Activated naive CD4-positive, alpha-beta T cell treated with anti-CD3 and anti-CD28 coated beads, Interleukin-2, amount 50 U/mL, for 16 hours (primary cell): ENCODE measurements at regions not wholly inside any gene's neighbourhood (a gene's known extent, or its start where the extent isn't known, plus 50 kb on each side); places are given as distances from the start of the nearest gene placed in this dataset.
"Not testable (repeated sequence)": the region's sequence is repeated elsewhere in the genome, so short reads cannot be mapped to it uniquely, and the experiment has no call there.

Experiments used
- DNase-seq: peaks from one replicate; pipeline ENCODE4 v3.0.0-alpha.2; 2020

GRCh38 chr5:115435778-115436712 lies 108.5 kb downstream of the FEM1C start:
- DNase-seq: no peak

GRCh38 chr5:115435065-115435777 lies 109.4 kb downstream of the FEM1C start:
- DNase-seq: no peak

- DNase-seq: no peak
These were observed 110.7 kb downstream of the FEM1C start for GRCh38 chr5:115433918-115434317.

- no peak for DNase-seq
These were observed 111.9 kb downstream of the FEM1C start for GRCh38 chr5:115432691-115433090.

- DNase-seq: no peak
These were observed 113.5 kb downstream of the FEM1C start for GRCh38 chr5:115431116-115431515.

GRCh38 chr5:115430374-115430773 lies 114.2 kb downstream of the FEM1C start:
- no peak for DNase-seq

GRCh38 chr5:115429345-115429940 lies 115.1 kb downstream of the FEM1C start:
- DNase-seq: no peak

GRCh38 chr5:115428676-115429075 lies 115.9 kb downstream of the FEM1C start:
- DNase-seq: no peak

- DNase-seq: no peak
These were observed 116.3 kb downstream of the FEM1C start for GRCh38 chr5:115428248-115428647.

GRCh38 chr5:115424446-115424845 lies 120.1 kb downstream of the FEM1C start:
- no peak for DNase-seq

GRCh38 chr5:115424030-115424429 lies 120.5 kb downstream of the FEM1C start:
- DNase-seq: no peak

GRCh38 chr5:115423541-115423940 lies 121.0 kb downstream of the FEM1C start:
- no peak for DNase-seq

GRCh38 chr5:115423051-115423450 lies 121.5 kb downstream of the FEM1C start:
- no peak for DNase-seq

GRCh38 chr5:115420812-115421211 lies 123.8 kb downstream of the FEM1C start:
- DNase-seq: not testable (repeated sequence)

GRCh38 chr5:115419846-115420585 lies 123.6 kb upstream of the CCDC112 start:
- no peak for DNase-seq

- DNase-seq: no peak
These were observed 122.3 kb upstream of the CCDC112 start for GRCh38 chr5:115418788-115419187.

- no peak for DNase-seq
These were observed 120.6 kb upstream of the CCDC112 start for GRCh38 chr5:115417076-115417475.

- no peak for DNase-seq
These were observed 118.7 kb upstream of the CCDC112 start for GRCh38 chr5:115415143-115415491.

GRCh38 chr5:115414406-115415142 lies 118.1 kb upstream of the CCDC112 start:
- no peak for DNase-seq

- DNase-seq: no peak
These were observed 117.2 kb upstream of the CCDC112 start for GRCh38 chr5:115413651-115414050.

GRCh38 chr5:115409094-115409493 lies 112.6 kb upstream of the CCDC112 start:
- no peak for DNase-seq
